PC-9 (cell line): ENCODE measurements at regions not wholly inside any gene's neighbourhood (a gene's known extent, or its start where the extent isn't known, plus 50 kb on each side); places are given as distances from the start of the nearest gene placed in this dataset.

ENCODE experiments used
- BruUV-seq: library from RNA; stranded (reverse); fragments of 400-500 nt; replicated peaks from 2 replicates; lab custom pipeline; 2021; lab: Mats Ljungman, UMichigan
- CTCF ChIA-PET: fragments of 300-600 bp; sonication (Branson Sonifier 250); formaldehyde crosslinking; loops from one replicate; lab custom pipeline; 2022; ENCODE audit warnings: antibody characterized with exemption; lab: Charles Lee
- POLR2A ChIA-PET: fragments of 300-600 bp; sonication (Branson Sonifier 250); formaldehyde crosslinking; loops from one replicate; lab custom pipeline; 2022; ENCODE audit warnings: antibody characterized with exemption; ENCODE audit not compliant: unreplicated experiment; lab: Charles Lee
- DNase-seq, 2 experiments: peaks; one replicate each; pipeline versions ENCODE4 v3.0.0 to v3.0.0-alpha.2; 2015 to 2022; ENCODE audit warnings: mixed read lengths in 1 of 2
- H2AFZ ChIP-seq: fragments of 200-600 bp; sonication (generic); 2 replicates; pipeline ENCODE4 v1.8.1; 2017; ENCODE audit warnings: antibody characterized with exemption
- H3F3A ChIP-seq: fragments of 200-600 bp; sonication (generic); 2 replicates; pipeline ENCODE4 v1.8.1; 2017; ENCODE audit warnings: antibody characterized with exemption, mild to moderate bottlenecking, low read depth; ENCODE audit not compliant: insufficient read depth
- H3K27ac ChIP-seq: fragments of 200-600 bp; sonication (generic); 2 replicates; pipeline ENCODE4 v1.6.1; 2016; ENCODE audit warnings: mixed run types
- H3K27me3 ChIP-seq: fragments of 200-600 bp; sonication (generic); 2 replicates; pipeline ENCODE4 v1.6.1; 2016; ENCODE audit warnings: low read depth, mixed run types; ENCODE audit not compliant: insufficient read depth
- H3K36me3 ChIP-seq: fragments of 200-600 bp; sonication (generic); 2 replicates; pipeline ENCODE4 v1.6.1; 2016; ENCODE audit warnings: low read depth, mixed run types
- H3K4me1 ChIP-seq: fragments of 200-600 bp; sonication (generic); replicated peaks from 2 replicates; pipeline ENCODE4 v1.6.1; 2016; ENCODE audit warnings: mixed run types; ENCODE audit not compliant: insufficient read depth
- H3K4me2 ChIP-seq: fragments of 200-600 bp; sonication (generic); 2 replicates; pipeline ENCODE4 v1.6.1; 2017; ENCODE audit warnings: mixed run types
- H3K4me3 ChIP-seq: fragments of 200-600 bp; sonication (generic); 2 replicates; pipeline ENCODE4 v1.6.1; 2016; ENCODE audit warnings: mixed run types
- H3K79me2 ChIP-seq: fragments of 200-600 bp; sonication (generic); 2 replicates; pipeline ENCODE4 v1.6.1; 2017; ENCODE audit warnings: low read depth, mixed run types
- H3K9me2 ChIP-seq: fragments of 200-600 bp; sonication (generic); 2 replicates; pipeline ENCODE4 v1.8.1; 2017; ENCODE audit warnings: mild to moderate bottlenecking; ENCODE audit not compliant: insufficient read depth
- H3K9me3 ChIP-seq: fragments of 200-600 bp; sonication (generic); 2 replicates; pipeline ENCODE4 v1.8.1; 2016; ENCODE audit warnings: low read depth; ENCODE audit not compliant: insufficient read depth
- H4K20me1 ChIP-seq: fragments of 200-600 bp; sonication (generic); 2 replicates; pipeline ENCODE4 v1.8.1; 2017; ENCODE audit not compliant: insufficient read depth
- CTCF ChIP-seq: fragments of 200-600 bp; sonication (generic); conservative IDR thresholded peaks from 2 replicates; pipeline ENCODE4 v1.6.1; 2017; ENCODE audit warnings: mixed run types, antibody characterized with exemption, mild to moderate bottlenecking, moderate library complexity
- EZH2 ChIP-seq: fragments of 200-600 bp; sonication (generic); IDR thresholded peaks from 2 replicates; pipeline ENCODE4 v1.8.0; 2017; ENCODE audit warnings: antibody characterized with exemption, low read depth
- intact Hi-C: fragments of 100-400 bp; cut with micrococcal nuclease; formaldehyde crosslinking; loops from one replicate; pipeline ENCODE4 v1.10.0; 2022; ENCODE audit not compliant: unreplicated experiment

GRCh38 chr2:7225848-7226247, 308.6 kb downstream of the RNF144A start:
- Histone ChIP-seq H3K4me1 (no peaks in the 10 kb centered on the region), H3K27me3 (0 out of 2 replicates have a peak, but pooled peaks cover 10% of the 10 kb centered on the region), H3K36me3 (no peaks in the 10 kb centered on the region), H4K20me1 (no peaks in the 10 kb centered on the region; the same call in 1 of the 2 replicates), H3K9me2 (no peaks in the 10 kb centered on the region), H3F3A (no peaks in the 10 kb centered on the region), H3K4me3 (no peak overlapping the region), H3K4me2 (no peak overlapping the region), H3K9me3 (no peaks in the 10 kb centered on the region), H2AFZ (no peak overlapping the region), H3K27ac (no peak overlapping the region), H3K79me2 (no peaks in the 10 kb centered on the region)
- TF ChIP-seq CTCF: no peak
- TF ChIP-seq EZH2: no peak
- ChIA-PET CTCF (no interaction called here), POLR2A (no interaction called here)
- BruUV-seq: no TSS peak
- DNase-seq: no peak
- intact Hi-C loops: no loop called here

- Histone ChIP-seq H2AFZ (no peak overlapping the region), H3K79me2 (no peaks in the 10 kb centered on the region), H3K27me3 (0 out of 2 replicates have a peak, but pooled peaks cover 10% of the 10 kb centered on the region), H3K4me2 (no peak overlapping the region), H4K20me1 (no peaks in the 10 kb centered on the region; the same call in 1 of the 2 replicates), H3F3A (no peaks in the 10 kb centered on the region), H3K36me3 (no peaks in the 10 kb centered on the region), H3K4me3 (no peak overlapping the region), H3K9me3 (no peaks in the 10 kb centered on the region), H3K4me1 (no peaks in the 10 kb centered on the region), H3K9me2 (no peaks in the 10 kb centered on the region), H3K27ac (no peak overlapping the region)
- ChIA-PET POLR2A (no interaction called here), CTCF (no interaction called here)
- DNase-seq: no peak
- intact Hi-C loops: no loop called here
- no TSS peak for BruUV-seq
- TF ChIP-seq CTCF: no peak
- TF ChIP-seq EZH2: no peak
Measured at GRCh38 chr2:7226501-7226900, 309.3 kb downstream of the RNF144A start.

- DNase-seq: no peak
- H3K9me2 ChIP-seq: no peaks in the 10 kb centered on the region
- peaks cover 20% of the 10 kb centered on the region; the same call in 1 of the 2 replicates for H3K27me3 ChIP-seq
- H3K4me1 ChIP-seq: no peaks in the 10 kb centered on the region
- no peaks in the 10 kb centered on the region; the same call in 1 of the 2 replicates for H4K20me1 ChIP-seq
- TF ChIP-seq EZH2 (no peak), CTCF (no peak)
- H3K36me3 ChIP-seq: no peaks in the 10 kb centered on the region
- POLR2A ChIA-PET: no interaction called here
- H3K9me3 ChIP-seq: no peaks in the 10 kb centered on the region
- H3K4me2 ChIP-seq: no peak overlapping the region
- CTCF ChIA-PET: no interaction called here
- intact Hi-C loops: no loop called here
- H3K4me3 ChIP-seq: no peak overlapping the region
- no peaks in the 10 kb centered on the region for H3K79me2 ChIP-seq
- H2AFZ ChIP-seq: no peak overlapping the region
- H3K27ac ChIP-seq: no peak overlapping the region
- no peaks in the 10 kb centered on the region for H3F3A ChIP-seq
- no TSS peak for BruUV-seq
Measured at GRCh38 chr2:7233126-7233525, 315.9 kb downstream of the RNF144A start.
